ENCODE measurements at regions not wholly inside any gene's neighbourhood (a gene's known extent, or its start where the extent isn't known, plus 50 kb on each side); places are given as distances from the start of the nearest gene placed in this dataset.

- no peak for TF ChIP-seq CTCF (conservative IDR thresholded peaks at IDR 0.05; ENCODE audit: low read length)
- TF ChIP-seq EZH2phosphoT487 (IDR thresholded peaks at IDR 0.05; ENCODE audit: borderline replicate concordance) = no peak
- H2AFZ ChIP-seq (ENCODE audit: low read length) = peak overlapping the region; percentile 76
- no peak overlapping the region for H3K9ac ChIP-seq (ENCODE audit: low read depth, low read length, poor library complexity, severe bottlenecking)
Measured at GRCh38 chr5:143583409-143583808, 179.9 kb upstream of the NR3C1 start.

GRCh38 chr5:143582869-143583268 is 179.4 kb upstream of the NR3C1 start:
- H3K27me3 ChIP-seq (ENCODE audit: insufficient read depth, low read length, poor library complexity, severe bottlenecking) = no peaks in the 10 kb centered on the region
- H3K36me3 ChIP-seq (ENCODE audit: insufficient read depth, low read length) = no peaks in the 10 kb centered on the region
- no peak for TF ChIP-seq CTCF (conservative IDR thresholded peaks at IDR 0.05; ENCODE audit: low read length)
- no peak overlapping the region for H3K4me2 ChIP-seq (ENCODE audit: low read depth, low read length, poor library complexity, severe bottlenecking)
- no peaks in the 10 kb centered on the region for H3K9me3 ChIP-seq (ENCODE audit: insufficient read depth, low read depth, low read length)
- H3K4me3 ChIP-seq (ENCODE audit: low read length, poor library complexity, severe bottlenecking) = no peak overlapping the region
- peak overlapping the region; percentile 76 for H2AFZ ChIP-seq (ENCODE audit: low read length)
- peaks cover 21% of the 10 kb centered on the region for H3K4me1 ChIP-seq (ENCODE audit: insufficient read depth, low read length, poor library complexity, severe bottlenecking)
- no peaks in the 10 kb centered on the region for H3F3A ChIP-seq (ENCODE audit: low read depth)
- no peaks in the 10 kb centered on the region for H4K20me1 ChIP-seq (ENCODE audit: insufficient read depth, low read length, poor library complexity, severe bottlenecking)
- H3K9ac ChIP-seq (ENCODE audit: low read depth, low read length, poor library complexity, severe bottlenecking) = no peak overlapping the region
- H3K9me2 ChIP-seq (replicated peaks; ENCODE audit: low read depth, low read length) = no peaks in the 10 kb centered on the region
- no peaks in the 10 kb centered on the region for H3K79me2 ChIP-seq (ENCODE audit: insufficient read depth, low read length)

More at GRCh38 chr5:143583409-143583808, 179.9 kb upstream of the NR3C1 start:
- Histone ChIP-seq H3F3A (ENCODE audit: low read depth) (no peaks in the 10 kb centered on the region), H3K4me1 (ENCODE audit: insufficient read depth, low read length, poor library complexity, severe bottlenecking) (peaks cover 21% of the 10 kb centered on the region), H3K9me2 (replicated peaks; ENCODE audit: low read depth, low read length) (no peaks in the 10 kb centered on the region), H3K4me3 (ENCODE audit: low read length, poor library complexity, severe bottlenecking) (no peak overlapping the region), H4K20me1 (ENCODE audit: insufficient read depth, low read length, poor library complexity, severe bottlenecking) (no peaks in the 10 kb centered on the region), H3K36me3 (ENCODE audit: insufficient read depth, low read length) (no peaks in the 10 kb centered on the region), H3K4me2 (ENCODE audit: low read depth, low read length, poor library complexity, severe bottlenecking) (no peak overlapping the region), H3K9me3 (ENCODE audit: insufficient read depth, low read depth, low read length) (no peaks in the 10 kb centered on the region), H3K79me2 (ENCODE audit: insufficient read depth, low read length) (no peaks in the 10 kb centered on the region), H3K27me3 (ENCODE audit: insufficient read depth, low read length, poor library complexity, severe bottlenecking) (no peaks in the 10 kb centered on the region)

- TF ChIP-seq CTCF (conservative IDR thresholded peaks at IDR 0.05; ENCODE audit: low read length) = no peak
- no peak for TF ChIP-seq EZH2phosphoT487 (IDR thresholded peaks at IDR 0.05; ENCODE audit: borderline replicate concordance)
- H3K9me3 ChIP-seq (ENCODE audit: insufficient read depth, low read depth, low read length) = no peaks in the 10 kb centered on the region
- H2AFZ ChIP-seq (ENCODE audit: low read length) = no peak overlapping the region
- no peak overlapping the region for H3K4me2 ChIP-seq (ENCODE audit: low read depth, low read length, poor library complexity, severe bottlenecking)
- no peaks in the 10 kb centered on the region for H3K27me3 ChIP-seq (ENCODE audit: insufficient read depth, low read length, poor library complexity, severe bottlenecking)
- H3K4me1 ChIP-seq (ENCODE audit: insufficient read depth, low read length, poor library complexity, severe bottlenecking) = peaks cover 21% of the 10 kb centered on the region
- H3K36me3 ChIP-seq (ENCODE audit: insufficient read depth, low read length) = no peaks in the 10 kb centered on the region
- H4K20me1 ChIP-seq (ENCODE audit: insufficient read depth, low read length, poor library complexity, severe bottlenecking) = no peaks in the 10 kb centered on the region
- no peaks in the 10 kb centered on the region for H3K9me2 ChIP-seq (replicated peaks; ENCODE audit: low read depth, low read length)
- H3K9ac ChIP-seq (ENCODE audit: low read depth, low read length, poor library complexity, severe bottlenecking) = no peak overlapping the region
- no peaks in the 10 kb centered on the region for H3K79me2 ChIP-seq (ENCODE audit: insufficient read depth, low read length)
- H3F3A ChIP-seq (ENCODE audit: low read depth) = no peaks in the 10 kb centered on the region
- no peak overlapping the region for H3K4me3 ChIP-seq (ENCODE audit: low read length, poor library complexity, severe bottlenecking)
Measured at GRCh38 chr5:143582176-143582575, 178.7 kb upstream of the NR3C1 start.
